GM19395 (cell line): ENCODE measurements at regions not wholly inside any gene's neighbourhood (a gene's known extent, or its start where the extent isn't known, plus 50 kb on each side); places are given as distances from the start of the nearest gene placed in this dataset.
"Not testable (repeated sequence)": the region's sequence is repeated elsewhere in the genome, so short reads cannot be mapped to it uniquely, and the experiment has no call there.

Experiments
- ATAC-seq: cut with Tn5 transposase; IDR thresholded peaks from one replicate; pipeline ENCODE4 v1.9.1; 2021; ENCODE audit warnings: mild to moderate bottlenecking, moderate library complexity; ENCODE audit not compliant: unreplicated experiment

DNA sequence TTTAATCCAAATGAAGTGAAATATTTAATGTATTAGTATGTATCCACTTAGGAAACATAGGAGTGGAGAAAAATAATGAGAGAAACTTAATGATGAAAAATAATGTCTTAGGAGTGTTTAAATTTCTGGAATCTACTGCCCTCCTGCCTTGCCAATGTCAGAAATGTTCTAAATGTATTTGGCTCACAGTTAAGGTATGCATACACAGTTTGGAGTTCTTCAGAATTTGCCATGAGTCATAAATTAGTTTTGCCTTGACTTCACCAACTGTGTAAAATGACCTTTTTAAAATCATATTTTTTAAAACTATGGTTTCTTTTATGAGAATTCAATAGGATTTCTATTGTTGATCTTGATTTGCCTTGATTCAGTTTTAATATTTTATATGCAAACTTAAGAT is 191.7 kb upstream of the HSF2 start:
- no peak for ATAC-seq

DNA sequence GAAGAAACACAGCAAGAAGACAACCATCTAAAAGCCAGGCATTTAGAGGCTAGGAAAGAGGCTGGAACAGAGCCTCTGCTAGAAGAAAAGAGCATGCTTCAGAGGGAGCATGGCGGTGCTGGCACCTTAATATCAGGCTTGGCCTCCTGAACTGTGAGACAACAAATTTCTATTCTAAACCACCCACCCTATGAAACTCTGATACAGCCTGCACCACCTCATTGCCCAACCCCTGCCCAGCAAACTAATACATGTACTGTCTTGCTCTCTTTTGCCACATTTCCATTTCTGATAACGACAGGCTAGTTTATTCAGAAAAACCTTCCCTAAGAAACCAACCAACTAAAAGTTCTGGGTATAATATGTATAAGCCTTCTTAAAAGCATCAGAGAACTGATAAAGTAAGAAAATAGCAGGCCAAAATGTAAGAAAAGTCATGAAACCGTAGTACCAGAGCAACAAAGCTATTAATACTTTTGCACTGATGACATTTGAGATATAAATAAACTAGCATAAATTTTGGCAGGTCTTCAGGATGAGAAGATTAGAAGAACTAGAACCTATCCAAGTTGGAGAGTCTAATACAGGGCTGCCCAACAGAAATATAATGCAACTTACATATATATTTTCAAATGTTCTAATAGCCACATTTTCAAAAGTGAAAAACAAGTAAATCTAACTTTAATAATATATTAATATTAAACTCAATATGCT is 184.7 kb upstream of the HSF2 start:
- no peak for ATAC-seq

DNA sequence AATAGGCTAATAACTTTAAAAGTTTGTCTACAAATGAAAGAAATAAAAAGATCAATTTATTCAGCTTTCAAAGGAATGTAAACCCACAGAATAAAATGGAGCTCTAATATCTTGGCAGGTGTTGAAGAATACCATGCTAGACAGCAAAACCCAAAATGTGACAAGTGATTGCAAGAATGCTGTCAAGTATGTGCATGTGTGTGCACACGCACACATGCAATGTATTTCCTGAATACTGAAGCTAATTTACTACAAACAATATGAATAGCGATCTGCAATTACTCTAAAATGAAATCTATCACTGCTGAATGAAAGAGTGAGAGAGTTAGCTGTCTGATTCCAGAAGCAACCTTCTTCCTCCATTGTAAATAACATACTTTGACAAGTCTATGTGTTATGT is 179.2 kb upstream of the HSF2 start:
- no peak for ATAC-seq

DNA sequence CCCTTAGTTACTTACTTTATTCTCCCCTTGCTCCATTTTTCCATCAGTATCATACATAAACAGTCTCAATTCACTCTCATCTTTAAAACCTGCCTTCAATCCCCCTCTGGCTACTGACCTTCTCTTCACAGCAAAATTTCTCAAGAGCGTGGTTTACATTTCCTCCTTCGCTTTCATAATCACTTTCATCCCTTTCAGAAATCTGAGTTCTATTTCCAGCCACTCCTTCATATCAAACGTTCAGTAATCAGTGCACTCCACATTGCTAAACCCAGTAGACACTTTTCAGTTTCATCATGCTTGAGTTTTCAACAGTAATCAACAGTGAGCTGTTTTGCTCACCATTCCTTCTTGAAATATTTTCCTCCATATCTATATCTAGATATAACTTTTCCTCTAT is 176.7 kb upstream of the HSF2 start:
- ATAC-seq: no peak

DNA sequence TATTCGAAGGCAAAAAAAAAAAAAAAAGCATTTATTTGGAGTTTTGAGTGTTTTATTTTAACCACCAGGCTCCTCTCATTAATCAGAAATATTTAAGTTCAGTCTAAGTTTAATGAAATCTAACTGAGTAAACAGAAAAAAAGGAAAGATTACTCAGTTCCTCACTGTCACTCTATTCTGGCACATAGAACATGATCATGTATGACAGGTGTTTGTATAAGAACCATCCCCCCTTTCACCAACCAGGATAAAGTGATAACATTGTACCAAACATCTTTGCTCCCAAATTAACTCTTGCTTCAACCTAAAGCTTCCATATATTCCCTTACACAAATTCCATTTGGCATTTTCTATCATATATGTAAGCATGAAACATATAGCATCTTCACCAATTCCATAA is 176.2 kb upstream of the HSF2 start:
- ATAC-seq: no peak

DNA sequence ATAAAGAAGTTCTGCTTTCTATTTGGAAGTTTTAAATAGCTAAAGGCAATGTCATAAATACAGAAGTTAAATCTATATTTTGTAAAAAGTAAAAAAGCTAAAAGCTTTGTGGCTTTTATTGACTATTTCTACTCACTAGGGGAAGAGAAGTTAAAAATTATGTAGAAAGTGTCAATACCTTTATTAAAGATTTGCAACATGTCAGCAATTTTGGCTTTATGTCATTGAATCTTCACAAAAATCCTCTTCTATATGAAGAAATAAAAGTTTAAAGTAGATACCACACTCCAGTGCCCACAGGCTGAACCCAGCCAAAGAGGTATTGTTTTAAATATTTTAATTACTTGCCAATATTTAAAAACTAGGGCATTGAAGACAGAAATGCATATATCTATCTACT is 160.6 kb upstream of the HSF2 start:
- no peak for ATAC-seq

DNA sequence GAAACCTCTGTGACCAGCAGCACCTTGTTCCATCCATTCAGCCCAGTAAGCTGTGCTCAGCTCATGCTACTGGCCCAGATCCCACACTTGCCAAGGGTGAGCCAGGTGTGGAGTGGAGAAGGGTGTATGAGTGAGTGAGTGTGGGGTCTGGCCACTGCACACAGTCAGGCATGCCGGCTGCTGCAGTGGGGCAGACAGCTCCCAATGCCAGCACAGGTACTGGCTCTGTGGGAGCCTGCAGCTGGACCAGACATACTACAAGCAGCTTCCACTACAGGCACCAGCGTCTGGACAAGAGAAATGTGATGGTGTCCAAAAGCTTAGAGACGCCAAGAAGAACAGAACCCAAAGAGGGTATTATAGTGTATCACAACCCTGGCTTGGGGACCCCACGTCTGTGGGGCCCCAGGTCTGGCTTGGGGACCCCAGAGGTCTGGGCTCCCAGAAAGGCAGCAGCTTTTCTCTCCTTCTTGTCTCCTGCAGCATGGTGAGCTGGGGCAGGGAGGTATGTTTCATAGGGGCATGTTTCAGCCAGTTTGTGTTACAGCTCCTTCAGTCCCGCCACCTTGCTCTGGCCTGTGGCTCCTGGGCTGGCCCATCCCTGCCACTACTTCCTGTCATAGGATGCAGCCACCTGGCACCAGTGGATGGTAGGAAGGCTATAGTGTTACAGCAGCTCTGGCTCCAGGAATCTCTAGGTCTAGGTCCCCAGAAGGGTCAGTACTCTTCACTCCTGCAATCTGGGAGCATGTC is 152.4 kb upstream of the HSF2 start:
- no peak for ATAC-seq

DNA sequence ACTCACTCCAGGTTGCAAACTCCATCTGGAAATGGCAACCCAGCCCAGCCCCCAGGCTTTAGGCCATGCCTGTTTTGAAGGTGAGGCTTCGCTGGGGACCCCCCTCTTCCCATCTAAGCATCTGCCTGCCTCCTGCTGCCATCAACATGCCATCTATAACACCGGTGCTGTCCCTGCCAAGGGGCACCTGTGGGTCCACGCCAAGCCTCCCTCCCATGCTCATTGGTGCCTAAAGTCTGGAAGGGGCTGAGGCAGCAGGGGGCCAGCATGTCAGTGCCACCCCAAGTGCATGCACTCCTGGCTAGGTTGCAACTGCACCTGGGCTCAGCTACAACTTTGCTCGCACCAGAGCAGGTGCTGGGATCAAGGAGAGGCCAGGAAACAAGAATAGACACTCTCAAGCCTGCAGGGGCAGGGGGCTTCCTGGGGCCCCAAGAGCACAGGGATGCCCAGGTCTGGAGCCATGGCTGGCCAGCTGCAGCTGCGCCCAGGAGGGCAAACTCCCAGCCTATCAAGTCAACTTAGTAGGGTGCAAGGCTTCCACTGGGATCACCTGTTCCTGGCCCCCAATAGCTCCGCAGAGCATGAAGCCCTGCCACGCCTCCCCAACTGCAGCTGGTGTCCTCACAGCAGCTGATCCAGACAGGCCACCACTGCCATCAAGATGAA is 151.3 kb upstream of the HSF2 start:
- ATAC-seq: no peak

DNA sequence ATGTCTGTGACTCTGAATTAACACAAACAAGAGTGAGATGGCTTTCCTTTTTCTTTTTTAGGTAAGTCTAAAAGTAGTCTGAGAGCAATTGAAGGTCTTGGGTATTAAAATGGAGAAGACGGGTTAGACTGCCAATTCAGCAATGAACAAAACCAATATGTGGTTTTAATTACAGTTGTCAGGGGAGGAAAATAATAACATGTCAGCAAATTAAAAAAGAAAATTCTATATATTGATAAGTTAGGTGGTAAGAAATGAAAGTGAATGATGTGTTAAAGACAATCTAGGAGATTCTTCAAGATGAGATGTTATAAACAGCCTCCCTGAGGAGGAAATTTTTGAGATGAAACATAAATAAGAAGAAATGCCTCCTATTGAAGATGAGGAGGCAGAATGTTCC is 150.6 kb upstream of the HSF2 start:
- no peak for ATAC-seq

DNA sequence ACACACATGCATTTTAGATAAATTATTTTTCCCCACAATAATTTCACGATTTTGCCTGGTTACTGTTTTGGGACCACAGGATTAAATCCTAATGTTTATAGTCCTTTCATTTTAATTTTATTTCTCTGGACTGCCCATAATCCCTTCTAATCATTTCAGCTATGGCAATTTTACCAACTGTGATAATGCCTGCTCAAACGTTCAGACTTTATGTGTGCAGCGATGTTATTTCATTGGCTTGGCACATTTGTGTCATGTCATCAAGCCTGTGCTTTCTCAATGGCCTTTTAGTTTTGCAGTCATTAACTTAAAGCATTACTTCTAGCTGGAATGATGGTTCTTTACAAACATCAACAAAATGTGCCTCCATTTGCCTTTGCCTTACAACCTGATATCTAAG is 140.6 kb upstream of the HSF2 start:
- no peak for ATAC-seq

DNA sequence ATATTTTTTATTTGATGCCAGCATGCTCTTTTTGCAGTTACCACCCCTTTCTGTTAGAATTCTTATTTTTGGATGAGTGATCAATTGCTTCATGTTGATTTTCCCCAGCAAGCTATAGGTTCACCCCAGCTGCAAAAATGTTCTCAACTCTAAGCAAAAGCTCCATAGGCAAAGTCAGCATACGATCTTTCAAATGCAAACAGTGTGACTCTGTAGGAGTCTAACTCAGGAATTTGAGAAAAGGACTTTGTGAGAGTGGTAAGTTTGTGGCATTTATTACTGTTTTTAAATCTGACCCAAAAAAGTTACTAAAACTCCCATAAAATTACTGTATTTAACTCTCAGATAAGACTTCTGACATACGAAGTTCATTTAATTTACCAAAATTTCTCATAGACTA is 134.9 kb upstream of the HSF2 start:
- no peak for ATAC-seq

DNA sequence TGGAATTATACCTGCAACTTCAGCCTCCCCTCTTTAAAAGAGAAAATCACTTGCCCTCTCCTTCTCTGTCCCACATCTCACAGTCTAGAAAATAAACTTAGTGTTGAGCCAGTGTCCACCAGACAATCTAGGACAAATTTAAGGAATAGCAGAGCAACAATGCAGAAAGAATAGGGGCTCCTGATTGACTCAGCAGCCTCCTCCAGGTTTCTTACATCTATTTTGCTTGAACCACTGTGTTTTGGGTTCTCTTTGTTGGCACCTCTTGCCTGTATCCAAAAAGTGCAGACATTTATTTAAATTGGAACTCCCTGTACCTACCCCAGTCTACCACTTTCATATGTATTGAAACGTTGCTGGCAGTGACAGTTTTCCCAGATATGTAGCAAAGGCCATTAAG is 133.7 kb upstream of the HSF2 start:
- ATAC-seq: no peak

DNA sequence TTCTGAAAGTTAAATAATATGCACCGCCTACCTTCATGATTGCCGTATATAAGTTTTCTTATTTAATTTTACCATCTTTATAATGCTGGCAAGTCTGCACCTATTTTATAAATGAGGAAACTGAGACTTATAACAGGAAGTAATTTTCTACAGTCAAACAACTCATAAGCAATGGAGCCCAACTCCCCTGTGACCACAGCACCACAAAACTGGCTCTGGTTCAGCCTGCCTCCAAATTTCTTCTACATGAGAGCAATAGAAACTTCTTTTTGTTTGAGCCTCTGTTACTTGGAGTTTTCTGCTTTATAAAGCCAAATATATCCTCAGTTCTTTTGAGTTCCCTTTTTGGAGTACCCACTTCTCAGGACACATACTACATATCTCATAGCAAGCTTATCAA is 131.1 kb upstream of the HSF2 start:
- no peak for ATAC-seq

DNA sequence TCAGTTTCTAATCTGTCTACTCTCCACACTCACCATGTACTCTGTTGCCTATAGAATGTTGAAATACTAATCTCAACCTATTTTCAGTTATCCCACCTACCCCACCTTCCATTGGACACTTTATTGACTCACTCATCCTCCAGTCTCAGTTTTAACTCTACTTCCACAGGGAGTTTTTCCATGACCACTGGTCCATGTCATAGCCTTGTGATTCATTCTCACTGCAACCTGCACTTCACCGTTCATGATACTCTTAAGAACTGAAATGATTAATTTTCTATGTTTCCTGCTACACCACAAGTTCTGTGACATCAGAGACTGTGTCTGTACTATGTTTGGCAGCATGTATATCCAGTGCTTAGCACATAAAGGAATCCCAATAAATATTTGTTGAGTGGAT is 122.8 kb upstream of the HSF2 start:
- no peak for ATAC-seq

DNA sequence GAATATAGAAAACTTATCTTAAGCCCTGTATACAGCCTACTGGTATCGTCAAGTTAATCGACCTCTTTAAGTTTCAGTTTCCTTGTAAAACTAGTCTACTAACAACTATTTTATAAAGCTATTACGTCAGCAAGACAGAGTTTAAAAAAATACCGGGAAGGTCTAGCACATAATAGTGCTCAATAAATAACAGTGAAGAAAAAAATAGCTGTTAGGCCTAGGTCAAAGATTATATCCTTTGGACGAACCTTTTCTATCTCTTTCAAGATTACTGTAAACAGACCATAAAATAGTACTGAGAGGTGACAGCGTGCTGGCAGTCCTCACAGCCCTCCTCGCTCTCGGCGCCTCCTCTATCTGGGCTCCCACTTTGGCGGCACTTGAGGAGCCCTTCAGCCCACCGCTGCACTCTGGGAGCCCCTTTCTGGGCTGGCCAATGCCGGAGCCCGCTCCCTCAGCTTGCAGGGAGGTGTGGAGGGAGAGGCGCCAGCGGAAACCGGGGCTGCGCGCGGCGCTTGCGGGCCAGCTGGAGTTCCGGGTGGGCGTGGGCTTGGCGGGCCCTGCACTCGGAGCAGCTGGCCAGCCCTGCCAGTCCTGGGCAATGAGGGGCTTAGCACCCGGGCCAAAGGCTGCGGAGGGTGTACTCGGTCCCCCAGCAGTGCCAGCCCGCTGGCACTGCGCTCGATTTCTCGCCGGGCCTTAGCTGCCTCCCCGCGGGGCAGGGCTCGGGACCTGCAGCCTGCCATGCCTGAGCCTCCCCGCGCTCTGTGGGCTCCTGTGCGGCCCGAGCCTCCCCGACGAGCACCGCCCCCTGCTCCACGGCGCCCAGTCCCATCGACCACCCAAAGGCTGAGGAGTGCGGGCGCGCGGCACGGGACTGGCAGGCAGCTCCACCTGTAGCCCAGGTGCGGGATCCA is 119.1 kb upstream of the HSF2 start:
- ATAC-seq: not testable (repeated sequence)

DNA sequence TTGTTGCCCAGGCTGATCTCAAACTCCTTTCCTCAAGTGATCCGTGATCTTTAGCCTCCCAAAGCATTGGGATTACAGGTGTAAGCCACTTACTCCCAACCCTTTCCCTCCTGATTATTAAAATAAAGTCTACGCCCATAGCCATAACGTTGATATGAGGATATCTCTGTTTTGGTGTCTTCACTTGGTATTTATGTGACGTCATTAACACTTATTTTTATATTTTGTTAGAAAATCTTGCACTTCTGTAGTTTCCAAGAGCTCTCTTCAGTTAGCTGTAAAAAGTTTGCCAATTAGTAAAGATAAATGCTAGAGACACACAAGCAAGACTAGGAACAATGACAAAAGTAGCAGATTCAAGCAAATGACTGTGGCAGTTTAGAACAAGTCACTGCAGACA is 115.6 kb upstream of the HSF2 start:
- no peak for ATAC-seq

DNA sequence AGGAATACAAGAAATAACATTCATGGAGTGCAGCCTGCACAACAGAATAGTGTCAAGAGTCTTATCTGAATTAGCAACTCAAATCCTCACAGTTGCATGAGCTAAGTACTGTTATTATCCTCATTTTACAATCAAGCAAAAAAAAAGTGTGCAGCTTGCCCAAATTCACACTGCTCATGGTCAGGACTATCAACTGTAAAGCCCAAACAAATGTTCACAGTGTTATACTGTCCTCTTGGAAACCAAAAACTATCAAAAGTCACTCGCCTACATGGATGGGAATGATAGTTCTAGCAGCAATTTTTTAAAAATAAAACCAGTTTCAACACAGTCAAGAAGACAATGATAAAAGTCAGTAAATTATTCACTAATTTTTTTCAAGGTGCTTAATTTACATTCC is 114.6 kb upstream of the HSF2 start:
- no peak for ATAC-seq

DNA sequence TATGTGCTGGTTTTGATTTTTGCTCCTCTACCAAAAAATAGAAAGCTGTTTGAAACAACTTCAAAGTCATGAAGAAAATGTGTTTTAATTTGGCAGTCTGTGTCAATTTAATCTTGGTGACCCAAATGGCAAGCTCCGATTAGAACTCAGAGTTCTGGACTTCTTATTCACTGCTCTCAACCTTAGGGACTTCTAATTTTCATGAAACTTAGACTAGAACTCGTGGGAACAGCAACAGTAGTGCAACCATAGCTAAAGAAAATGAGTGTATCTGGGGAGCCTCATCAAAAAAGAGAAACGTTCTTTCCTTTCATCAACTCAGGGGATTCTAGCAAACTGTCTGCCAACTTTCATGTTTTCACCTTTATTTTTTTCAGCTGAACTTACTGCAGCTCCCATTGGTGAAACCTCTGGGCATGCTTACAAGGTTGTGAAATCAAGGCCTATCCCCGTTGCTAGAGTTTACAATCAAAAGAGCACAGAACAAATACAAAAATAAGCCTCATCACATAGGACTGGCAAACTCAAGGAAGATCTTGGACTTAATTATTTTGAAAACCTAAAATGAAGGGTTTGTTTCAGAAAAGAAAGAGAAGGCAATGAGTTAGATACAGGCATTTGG is 114.0 kb upstream of the HSF2 start:
- ATAC-seq: no peak

DNA sequence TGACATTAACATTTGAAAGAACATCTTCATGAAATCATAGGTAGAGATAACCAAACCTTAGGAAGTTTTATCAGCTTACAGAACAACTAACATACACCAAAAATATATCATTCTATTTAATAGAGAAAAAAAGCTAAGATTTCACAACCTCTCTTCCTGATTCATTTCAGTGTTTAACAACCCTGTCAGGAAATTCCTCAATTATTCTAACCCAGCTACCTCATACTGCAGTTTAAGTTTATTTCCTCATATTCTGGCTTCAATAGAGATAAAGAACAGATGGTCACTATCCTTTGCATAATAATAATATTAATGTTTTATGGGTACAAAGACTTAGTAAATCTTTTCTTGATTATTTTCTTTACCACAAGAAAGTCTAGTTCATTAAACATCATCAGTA is 112.9 kb upstream of the HSF2 start:
- no peak for ATAC-seq

DNA sequence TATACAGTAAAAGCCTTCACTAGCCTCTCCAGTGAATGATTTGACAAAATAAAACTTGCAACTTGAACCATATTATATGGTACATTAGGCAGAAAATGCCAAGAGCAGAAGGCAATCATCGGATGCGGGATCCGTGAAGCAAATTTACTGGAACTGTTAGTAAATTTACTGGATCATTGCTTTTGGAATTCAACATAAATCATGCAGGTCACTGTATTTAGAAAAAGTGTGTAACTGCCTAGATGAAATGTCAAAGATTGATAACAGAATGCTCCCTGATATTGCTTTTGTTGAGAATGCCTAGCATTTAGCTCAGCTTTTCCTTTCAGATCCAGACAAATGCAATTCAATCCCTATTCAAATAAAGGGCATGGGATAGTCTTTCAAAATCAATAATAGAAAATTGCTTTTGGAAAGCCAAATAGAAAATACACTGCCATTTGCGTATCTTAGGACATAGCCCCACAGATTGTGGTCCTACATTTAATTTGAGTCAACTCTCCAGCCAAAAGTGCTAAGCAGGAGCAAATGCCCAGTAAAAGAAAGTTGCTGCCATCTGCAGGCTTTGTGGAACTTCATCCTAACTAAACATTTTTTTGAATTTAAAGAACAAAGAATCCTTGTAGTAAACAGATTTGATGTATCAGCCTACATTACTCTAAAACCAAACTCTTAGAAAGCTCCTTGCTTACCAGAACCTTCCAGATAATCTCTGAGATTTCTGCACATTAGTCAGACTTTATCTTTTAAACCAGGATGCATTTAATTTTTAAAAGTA is 109.5 kb upstream of the HSF2 start:
- no peak for ATAC-seq
